ENCODE measurements at regions not wholly inside any gene's neighbourhood (a gene's known extent, or its start where the extent isn't known, plus 50 kb on each side); places are given as distances from the start of the nearest gene placed in this dataset.
A peak's percentile ranks its signal among the peaks of the same experiment; 100 is the strongest.
"Not testable (repeated sequence)": the region's sequence is repeated elsewhere in the genome, so short reads cannot be mapped to it uniquely, and the experiment has no call there.

DNA sequence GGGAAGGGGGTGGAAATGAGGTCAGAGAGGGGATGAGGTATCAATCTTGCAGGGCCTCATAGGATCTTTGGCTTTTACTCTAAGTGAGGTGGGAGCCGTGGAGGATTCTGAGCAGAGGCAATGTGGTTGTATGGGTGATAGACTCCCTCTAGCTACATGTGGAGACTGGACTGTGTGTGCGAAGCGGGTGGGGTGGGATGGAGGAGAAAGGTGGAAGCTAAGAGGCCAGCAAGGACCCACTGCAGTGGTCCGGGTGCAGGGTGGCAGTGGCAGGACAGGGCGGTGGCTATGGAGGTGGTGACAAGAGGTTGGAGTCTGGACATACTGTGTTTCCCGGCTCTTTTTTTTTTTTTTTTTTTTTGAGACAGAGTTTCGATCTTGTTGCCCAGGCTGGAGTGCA, 62.4 kb upstream of the PTPN1 start:
- Histone ChIP-seq H3K9me3 (no peaks in the 10 kb centered on the region), H3K36me3 (no peaks in the 10 kb centered on the region), H3K27ac (replicated peaks in 1 of 4) (no peak overlapping the region), H3K27me3 (peaks cover 0 to 4% (median 0%) of the 10 kb centered on the region in 4 donors), H3K4me3 (no peak overlapping the region), H3K4me1 (peaks cover 11 to 25% (median 20%) of the 10 kb centered on the region in 4 donors)
- TF ChIP-seq, protein P1, sequence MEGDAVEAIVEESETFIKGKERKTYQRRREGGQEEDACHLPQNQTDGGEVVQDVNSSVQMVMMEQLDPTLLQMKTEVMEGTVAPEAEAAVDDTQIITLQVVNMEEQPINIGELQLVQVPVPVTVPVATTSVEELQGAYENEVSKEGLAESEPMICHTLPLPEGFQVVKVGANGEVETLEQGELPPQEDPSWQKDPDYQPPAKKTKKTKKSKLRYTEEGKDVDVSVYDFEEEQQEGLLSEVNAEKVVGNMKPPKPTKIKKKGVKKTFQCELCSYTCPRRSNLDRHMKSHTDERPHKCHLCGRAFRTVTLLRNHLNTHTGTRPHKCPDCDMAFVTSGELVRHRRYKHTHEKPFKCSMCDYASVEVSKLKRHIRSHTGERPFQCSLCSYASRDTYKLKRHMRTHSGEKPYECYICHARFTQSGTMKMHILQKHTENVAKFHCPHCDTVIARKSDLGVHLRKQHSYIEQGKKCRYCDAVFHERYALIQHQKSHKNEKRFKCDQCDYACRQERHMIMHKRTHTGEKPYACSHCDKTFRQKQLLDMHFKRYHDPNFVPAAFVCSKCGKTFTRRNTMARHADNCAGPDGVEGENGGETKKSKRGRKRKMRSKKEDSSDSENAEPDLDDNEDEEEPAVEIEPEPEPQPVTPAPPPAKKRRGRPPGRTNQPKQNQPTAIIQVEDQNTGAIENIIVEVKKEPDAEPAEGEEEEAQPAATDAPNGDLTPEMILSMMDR (IDR thresholded peaks at IDR 0.05) = no peak
- TF ChIP-seq POLR2AphosphoS5 (IDR thresholded peaks at IDR 0.05) (no peak), EP300 (IDR thresholded peaks at IDR 0.05) (no peak), POLR2A (IDR thresholded peaks at IDR 0.05; ENCODE audit: low read depth) (no peak)
- no peak for DNase-seq (ENCODE audit: extremely low spot score)
- intact Hi-C loops (cut with DNase I) = no loop called here
- 91% methylated on average over 7 of the region's 7 CpGs for WGBS

DNA sequence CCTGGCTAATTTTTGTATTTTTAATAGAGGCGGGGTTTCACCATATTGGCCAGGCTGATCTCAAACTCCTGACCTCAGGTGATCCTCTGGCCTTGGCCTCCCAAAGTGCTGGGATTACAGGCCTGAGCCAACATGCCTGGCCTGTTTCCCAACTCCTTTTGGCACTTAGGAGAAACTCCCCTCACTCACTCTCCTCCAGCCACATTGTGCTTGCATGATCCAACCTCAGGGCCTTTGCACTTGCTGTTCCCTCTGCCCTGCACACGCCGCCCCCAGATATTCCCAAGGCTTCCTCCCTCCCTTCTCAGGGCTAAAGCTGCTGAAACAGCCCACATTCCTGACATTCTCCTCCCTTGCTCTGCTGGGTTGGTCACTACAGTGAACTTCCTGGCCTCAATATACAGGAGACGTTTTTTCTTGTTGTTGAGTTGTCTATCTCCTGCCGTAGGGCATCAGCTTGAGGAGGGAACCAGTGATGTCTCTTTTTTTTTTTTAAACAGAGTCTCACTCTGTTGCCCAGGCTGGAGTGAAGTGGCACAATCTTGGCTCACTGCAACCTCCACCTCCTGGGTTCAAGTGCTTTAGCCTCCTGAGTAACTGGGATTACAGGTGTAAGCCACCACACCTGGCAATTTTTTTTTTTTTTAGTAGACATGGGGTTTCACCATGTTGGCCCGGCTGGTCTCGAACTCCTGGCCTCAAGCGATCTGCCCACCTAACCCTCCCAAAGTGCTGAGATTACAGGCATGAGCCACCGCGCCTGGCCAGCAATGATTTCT, 61.4 kb upstream of the PTPN1 start:
- H3K4me3 ChIP-seq; H3K36me3 ChIP-seq; intact Hi-C loops (cut with DNase I); H3K27me3 ChIP-seq; H3K9me3 ChIP-seq; DNase-seq (ENCODE audit: extremely low spot score): not testable (repeated sequence)
- 93% methylated on average over 10 of the region's 10 CpGs for WGBS
- H3K4me1 ChIP-seq = peaks cover 11 to 25% (median 20%) of the 10 kb centered on the region in 4 donors
- H3K27ac ChIP-seq (replicated peaks in 1 of 4) = peak overlapping the region in 1 of 4 donors; percentile 45

DNA sequence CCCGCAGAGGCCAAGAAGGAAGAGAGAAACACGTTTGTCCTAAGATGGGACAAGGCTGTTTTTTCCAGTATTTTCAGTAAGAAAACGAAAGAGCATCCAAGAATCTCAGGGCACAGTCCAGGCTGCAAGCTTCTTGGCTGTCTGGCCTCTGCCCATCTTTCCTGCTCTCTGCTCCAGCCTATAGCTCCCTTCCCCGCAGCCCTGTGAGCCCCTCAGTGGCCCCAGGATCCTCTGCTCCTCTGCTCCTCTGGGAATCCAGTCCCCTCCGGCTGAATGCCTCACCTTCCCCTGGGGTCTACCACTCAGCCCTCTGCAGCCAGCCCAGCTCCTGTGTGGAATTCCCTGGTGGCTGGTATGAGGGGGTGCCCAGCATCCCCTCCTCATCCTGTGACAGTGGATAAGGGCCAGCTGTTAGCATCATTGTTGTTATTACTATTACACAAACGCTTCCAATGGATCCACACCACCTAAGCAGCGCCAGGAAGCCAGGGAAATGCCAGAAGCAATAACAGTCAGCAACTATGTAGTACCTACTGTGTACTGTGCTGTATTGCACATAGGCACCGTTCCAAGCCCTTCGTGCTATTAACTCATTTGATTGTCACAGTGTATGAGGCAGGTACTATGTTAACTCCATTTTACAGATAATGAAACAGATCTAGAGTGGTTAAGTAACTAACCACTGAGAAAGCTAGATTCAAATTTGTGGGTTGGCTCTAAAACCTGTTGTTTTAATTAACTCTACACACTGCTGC, 60.3 kb upstream of the PTPN1 start:
- Histone ChIP-seq H3K4me3 (no peak overlapping the region), H3K4me1 (peaks cover 11 to 25% (median 20%) of the 10 kb centered on the region in 4 donors), H3K9me3 (no peaks in the 10 kb centered on the region), H3K27ac (replicated peaks in 1 of 4) (peak overlapping the region in 1 of 4 donors; percentile 45), H3K27me3 (peaks cover 0 to 4% (median 0%) of the 10 kb centered on the region in 4 donors), H3K36me3 (no peaks in the 10 kb centered on the region)
- no peak for DNase-seq (ENCODE audit: extremely low spot score)
- TF ChIP-seq POLR2A (IDR thresholded peaks at IDR 0.05; ENCODE audit: low read depth) (no peak), POLR2AphosphoS5 (IDR thresholded peaks at IDR 0.05) (no peak), EP300 (IDR thresholded peaks at IDR 0.05) (no peak)
- TF ChIP-seq, protein P1 (IDR thresholded peaks at IDR 0.05) = no peak
- intact Hi-C loops (cut with DNase I) = loop anchor here (10.0 kb wide), 1 partner anchor 145 kb away; no protein-coding TSS in a partner anchor
- WGBS = 69% methylated on average over 9 of the region's 9 CpGs

DNA sequence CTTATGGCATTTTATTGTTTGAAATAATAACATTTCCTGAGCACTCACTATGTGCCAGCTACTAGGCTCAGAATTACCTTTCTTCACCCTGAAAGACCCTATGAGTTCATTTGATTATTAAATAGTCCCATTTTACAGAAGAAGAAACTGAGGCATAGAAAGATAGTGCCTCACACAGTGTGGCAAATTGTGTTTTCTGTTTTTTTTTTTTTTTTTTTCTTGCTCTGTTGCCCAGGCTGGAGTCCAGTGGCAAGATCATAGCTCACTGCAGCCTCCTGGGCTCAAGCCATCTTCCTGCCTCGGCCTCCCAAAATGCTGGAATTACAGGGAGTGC, 59.7 kb upstream of the PTPN1 start:
- DNase-seq (ENCODE audit: extremely low spot score) = no peak
- Histone ChIP-seq H3K27ac (replicated peaks in 1 of 4) (no peak overlapping the region), H3K4me1 (peaks cover 11 to 25% (median 20%) of the 10 kb centered on the region in 4 donors), H3K9me3 (no peaks in the 10 kb centered on the region), H3K4me3 (no peak overlapping the region), H3K36me3 (no peaks in the 10 kb centered on the region), H3K27me3 (peaks cover 0 to 4% (median 0%) of the 10 kb centered on the region in 4 donors)
- 71% methylated on average over 1 of the region's 1 CpG for WGBS
- intact Hi-C loops (cut with DNase I) = loop anchor here (10.0 kb wide), 1 partner anchor 146 kb away; no protein-coding TSS in a partner anchor
- no peak for TF ChIP-seq EP300 (IDR thresholded peaks at IDR 0.05)
- TF ChIP-seq, protein P1 (IDR thresholded peaks at IDR 0.05) = no peak
- no peak for TF ChIP-seq POLR2AphosphoS5 (IDR thresholded peaks at IDR 0.05)
- no peak for TF ChIP-seq POLR2A (IDR thresholded peaks at IDR 0.05; ENCODE audit: low read depth)

All from esophagus muscularis mucosa (tissue), 4 donors.